H1 (cell line): ENCODE measurements at regions not wholly inside any gene's neighbourhood (a gene's known extent, or its start where the extent isn't known, plus 50 kb on each side); places are given as distances from the start of the nearest gene placed in this dataset.

Experiments used
- CBX5 ChIP-seq: fragments of 300-800, 300-1000 bp; sonication (generic); IDR thresholded peaks from 2 replicates; pipeline ENCODE4 v1.7.1; 2016; ENCODE audit warnings: antibody characterized with exemption, low read length, low read depth
- CBX8 ChIP-seq: fragments of 300-800, 300-1000 bp; sonication (generic); IDR thresholded peaks from 2 replicates; pipeline ENCODE4 v1.7.1; 2016; ENCODE audit warnings: low read depth, low read length, borderline replicate concordance
- CHD7 ChIP-seq: fragments of 300-600 bp; sonication (generic); IDR thresholded peaks from 2 replicates; pipeline ENCODE4 v1.7.1; 2012; ENCODE audit warnings: low read length, moderate library complexity, mild to moderate bottlenecking, inconsistent platforms; ENCODE audit not compliant: insufficient replicate concordance
- CREB1 ChIP-seq: IDR thresholded peaks from 2 replicates; pipeline ENCODE4 v1.6.1; 2012; ENCODE audit warnings: inconsistent platforms
- HDAC2 ChIP-seq, 2 experiments: fragments of 300-600 bp in 1 of 2; sonication (generic) in 1 of 2; IDR thresholded peaks; 2 replicates each; pipeline ENCODE4 v1.6.1; 2011 to 2012; ENCODE audit warnings: low read depth in 2 of 2, low read length in 2 of 2, mild to moderate bottlenecking in 2 of 2, moderate library complexity in 2 of 2, borderline replicate concordance in 1 of 2, inconsistent platforms in 1 of 2
- MAFK ChIP-seq: IDR thresholded peaks from 2 replicates; pipeline ENCODE4 v1.6.1; 2012; ENCODE audit warnings: low read depth, mild to moderate bottlenecking, improper control_type of control experiment, low read length
- MAX ChIP-seq: IDR thresholded peaks from 2 replicates; pipeline ENCODE4 v1.6.1; 2012; ENCODE audit warnings: inconsistent platforms
- NRF1 ChIP-seq: IDR thresholded peaks from 2 replicates; pipeline ENCODE4 v1.6.1; 2011; ENCODE audit warnings: mild to moderate bottlenecking, low read depth, low read length, improper control_type of control experiment
- POLR2AphosphoS5 ChIP-seq: IDR thresholded peaks from 2 replicates; pipeline ENCODE4 v1.6.1; 2011; ENCODE audit warnings: low read depth, low read length
- RBBP5 ChIP-seq: IDR thresholded peaks from 2 replicates; pipeline ENCODE4 v1.7.1; 2012; ENCODE audit warnings: low read depth, mild to moderate bottlenecking, inconsistent platforms, low read length, moderate library complexity, borderline replicate concordance
- TAF7 ChIP-seq: optimal IDR thresholded peaks from 2 replicates; pipeline ENCODE3; 2011; ENCODE audit warnings: low read depth, mild to moderate bottlenecking, inconsistent platforms, low read length, moderate library complexity, borderline replicate concordance
- TBP ChIP-seq: IDR thresholded peaks from 2 replicates; pipeline ENCODE4 v1.6.1; 2011; ENCODE audit warnings: low read depth, low read length, improper control_type of control experiment

- no peak for TF ChIP-seq CHD7
- TF ChIP-seq TBP, result no peak
- no peak for TF ChIP-seq CBX8
- no peak for TF ChIP-seq POLR2AphosphoS5
- TF ChIP-seq RBBP5, result no peak
- TF ChIP-seq NRF1, result no peak
- no peak for TF ChIP-seq HDAC2 (IDR thresholded peaks at IDR 0.05; ENCODE audit: borderline replicate concordance in 1 of 2, low read depth in 2 of 2, low read length in 2 of 2)
- TF ChIP-seq CBX5, result no peak
- TF ChIP-seq TAF7, result no peak
- TF ChIP-seq MAX, result no peak
- TF ChIP-seq CREB1, result no peak
- TF ChIP-seq MAFK, result no peak
Observed at GRCh38 chr21:37971390-37971950, 55.2 kb upstream of the KCNJ6 start (continued).
